GM23338 (cell line): ENCODE measurements at regions not wholly inside any gene's neighbourhood (a gene's known extent, or its start where the extent isn't known, plus 50 kb on each side); places are given as distances from the start of the nearest gene placed in this dataset.

Source experiments
- EZH2phosphoT487 ChIP-seq: fragments of 200-600 bp; sonication (generic); IDR thresholded peaks from one replicate; pipeline ENCODE4 v1.8.1; 2018; ENCODE audit warnings: antibody characterized with exemption; ENCODE audit not compliant: unreplicated experiment
- NANOG ChIP-seq: IDR thresholded peaks from 2 replicates; pipeline ENCODE4 v1.6.1; 2016; ENCODE audit warnings: antibody characterized with exemption, borderline replicate concordance
- ZNF331 ChIP-seq: fragments of 250-450 bp; sonication (Bioruptor Pico); IDR thresholded peaks from 2 replicates; pipeline ENCODE4 v1.5.0; 2020; ENCODE audit warnings: low read depth, mild to moderate bottlenecking, moderate library complexity
- TF ChIP-seq, protein P1 (sequence below): fragments of 250-450 bp; sonication (Bioruptor Pico); IDR thresholded peaks from 2 replicates; pipeline ENCODE4 v1.5.0; 2020; ENCODE audit warnings: mild to moderate bottlenecking, moderate library complexity
- TF ChIP-seq, protein P2 (sequence below): IDR thresholded peaks from 2 replicates; pipeline ENCODE4 v1.6.1; 2016; ENCODE audit warnings: antibody characterized with exemption
- TF ChIP-seq, protein P3 (sequence below): IDR thresholded peaks from one replicate; pipeline ENCODE4 v1.6.1; 2018; ENCODE audit warnings: antibody characterized with exemption; ENCODE audit not compliant: unreplicated experiment

DNA sequence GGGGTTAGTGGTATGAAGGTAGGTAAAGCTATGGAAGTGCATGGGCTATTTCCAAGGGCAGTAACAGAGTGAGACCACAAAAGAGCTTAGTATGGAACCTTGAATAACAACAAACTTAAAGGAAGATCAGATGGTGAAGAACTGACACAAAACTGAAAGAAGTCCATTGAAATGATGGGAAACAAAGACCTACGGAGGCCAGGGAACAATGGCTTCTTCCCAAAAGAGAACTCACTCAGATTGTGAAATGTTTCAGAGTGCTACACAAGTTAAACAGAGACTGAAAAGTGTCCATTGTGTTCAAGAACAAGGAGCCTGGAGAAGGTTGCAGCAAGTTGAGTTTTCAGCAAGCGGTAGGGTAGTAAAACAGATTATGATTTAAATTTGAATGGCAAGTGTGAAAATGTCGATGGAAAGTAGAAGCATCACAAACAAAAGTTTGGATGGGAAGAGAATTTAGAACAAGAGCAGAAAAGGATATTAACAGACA, 700.0 kb upstream of the NXPH2 start (continued):
- TF ChIP-seq, protein P1, sequence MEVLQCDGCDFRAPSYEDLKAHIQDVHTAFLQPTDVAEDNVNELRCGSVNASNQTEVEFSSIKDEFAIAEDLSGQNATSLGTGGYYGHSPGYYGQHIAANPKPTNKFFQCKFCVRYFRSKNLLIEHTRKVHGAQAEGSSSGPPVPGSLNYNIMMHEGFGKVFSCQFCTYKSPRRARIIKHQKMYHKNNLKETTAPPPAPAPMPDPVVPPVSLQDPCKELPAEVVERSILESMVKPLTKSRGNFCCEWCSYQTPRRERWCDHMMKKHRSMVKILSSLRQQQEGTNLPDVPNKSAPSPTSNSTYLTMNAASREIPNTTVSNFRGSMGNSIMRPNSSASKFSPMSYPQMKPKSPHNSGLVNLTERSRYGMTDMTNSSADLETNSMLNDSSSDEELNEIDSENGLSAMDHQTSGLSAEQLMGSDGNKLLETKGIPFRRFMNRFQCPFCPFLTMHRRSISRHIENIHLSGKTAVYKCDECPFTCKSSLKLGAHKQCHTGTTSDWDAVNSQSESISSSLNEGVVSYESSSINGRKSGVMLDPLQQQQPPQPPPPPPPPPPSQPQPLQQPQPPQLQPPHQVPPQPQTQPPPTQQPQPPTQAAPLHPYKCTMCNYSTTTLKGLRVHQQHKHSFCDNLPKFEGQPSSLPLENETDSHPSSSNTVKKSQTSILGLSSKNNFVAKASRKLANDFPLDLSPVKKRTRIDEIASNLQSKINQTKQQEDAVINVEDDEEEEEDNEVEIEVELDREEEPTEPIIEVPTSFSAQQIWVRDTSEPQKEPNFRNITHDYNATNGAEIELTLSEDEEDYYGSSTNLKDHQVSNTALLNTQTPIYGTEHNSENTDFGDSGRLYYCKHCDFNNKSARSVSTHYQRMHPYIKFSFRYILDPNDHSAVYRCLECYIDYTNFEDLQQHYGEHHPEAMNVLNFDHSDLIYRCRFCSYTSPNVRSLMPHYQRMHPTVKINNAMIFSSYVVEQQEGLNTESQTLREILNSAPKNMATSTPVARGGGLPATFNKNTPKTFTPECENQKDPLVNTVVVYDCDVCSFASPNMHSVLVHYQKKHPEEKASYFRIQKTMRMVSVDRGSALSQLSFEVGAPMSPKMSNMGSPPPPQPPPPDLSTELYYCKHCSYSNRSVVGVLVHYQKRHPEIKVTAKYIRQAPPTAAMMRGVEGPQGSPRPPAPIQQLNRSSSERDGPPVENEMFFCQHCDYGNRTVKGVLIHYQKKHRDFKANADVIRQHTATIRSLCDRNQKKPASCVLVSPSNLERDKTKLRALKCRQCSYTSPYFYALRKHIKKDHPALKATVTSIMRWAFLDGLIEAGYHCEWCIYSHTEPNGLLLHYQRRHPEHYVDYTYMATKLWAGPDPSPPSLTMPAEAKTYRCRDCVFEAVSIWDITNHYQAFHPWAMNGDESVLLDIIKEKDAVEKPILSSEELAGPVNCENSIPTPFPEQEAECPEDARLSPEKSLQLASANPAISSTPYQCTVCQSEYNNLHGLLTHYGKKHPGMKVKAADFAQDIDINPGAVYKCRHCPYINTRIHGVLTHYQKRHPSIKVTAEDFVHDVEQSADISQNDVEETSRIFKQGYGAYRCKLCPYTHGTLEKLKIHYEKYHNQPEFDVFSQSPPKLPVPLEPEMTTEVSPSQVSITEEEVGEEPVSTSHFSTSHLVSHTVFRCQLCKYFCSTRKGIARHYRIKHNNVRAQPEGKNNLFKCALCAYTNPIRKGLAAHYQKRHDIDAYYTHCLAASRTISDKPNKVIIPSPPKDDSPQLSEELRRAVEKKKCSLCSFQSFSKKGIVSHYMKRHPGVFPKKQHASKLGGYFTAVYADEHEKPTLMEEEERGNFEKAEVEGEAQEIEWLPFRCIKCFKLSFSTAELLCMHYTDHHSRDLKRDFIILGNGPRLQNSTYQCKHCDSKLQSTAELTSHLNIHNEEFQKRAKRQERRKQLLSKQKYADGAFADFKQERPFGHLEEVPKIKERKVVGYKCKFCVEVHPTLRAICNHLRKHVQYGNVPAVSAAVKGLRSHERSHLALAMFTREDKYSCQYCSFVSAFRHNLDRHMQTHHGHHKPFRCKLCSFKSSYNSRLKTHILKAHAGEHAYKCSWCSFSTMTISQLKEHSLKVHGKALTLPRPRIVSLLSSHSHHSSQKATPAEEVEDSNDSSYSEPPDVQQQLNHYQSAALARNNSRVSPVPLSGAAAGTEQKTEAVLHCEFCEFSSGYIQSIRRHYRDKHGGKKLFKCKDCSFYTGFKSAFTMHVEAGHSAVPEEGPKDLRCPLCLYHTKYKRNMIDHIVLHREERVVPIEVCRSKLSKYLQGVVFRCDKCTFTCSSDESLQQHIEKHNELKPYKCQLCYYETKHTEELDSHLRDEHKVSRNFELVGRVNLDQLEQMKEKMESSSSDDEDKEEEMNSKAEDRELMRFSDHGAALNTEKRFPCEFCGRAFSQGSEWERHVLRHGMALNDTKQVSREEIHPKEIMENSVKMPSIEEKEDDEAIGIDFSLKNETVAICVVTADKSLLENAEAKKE (CRISPR knock-in tag), result no peak
- no peak for TF ChIP-seq EZH2phosphoT487
- TF ChIP-seq, protein P2, sequence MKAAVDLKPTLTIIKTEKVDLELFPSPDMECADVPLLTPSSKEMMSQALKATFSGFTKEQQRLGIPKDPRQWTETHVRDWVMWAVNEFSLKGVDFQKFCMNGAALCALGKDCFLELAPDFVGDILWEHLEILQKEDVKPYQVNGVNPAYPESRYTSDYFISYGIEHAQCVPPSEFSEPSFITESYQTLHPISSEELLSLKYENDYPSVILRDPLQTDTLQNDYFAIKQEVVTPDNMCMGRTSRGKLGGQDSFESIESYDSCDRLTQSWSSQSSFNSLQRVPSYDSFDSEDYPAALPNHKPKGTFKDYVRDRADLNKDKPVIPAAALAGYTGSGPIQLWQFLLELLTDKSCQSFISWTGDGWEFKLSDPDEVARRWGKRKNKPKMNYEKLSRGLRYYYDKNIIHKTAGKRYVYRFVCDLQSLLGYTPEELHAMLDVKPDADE, result no peak
- TF ChIP-seq NANOG, result no peak
- TF ChIP-seq, protein P3, sequence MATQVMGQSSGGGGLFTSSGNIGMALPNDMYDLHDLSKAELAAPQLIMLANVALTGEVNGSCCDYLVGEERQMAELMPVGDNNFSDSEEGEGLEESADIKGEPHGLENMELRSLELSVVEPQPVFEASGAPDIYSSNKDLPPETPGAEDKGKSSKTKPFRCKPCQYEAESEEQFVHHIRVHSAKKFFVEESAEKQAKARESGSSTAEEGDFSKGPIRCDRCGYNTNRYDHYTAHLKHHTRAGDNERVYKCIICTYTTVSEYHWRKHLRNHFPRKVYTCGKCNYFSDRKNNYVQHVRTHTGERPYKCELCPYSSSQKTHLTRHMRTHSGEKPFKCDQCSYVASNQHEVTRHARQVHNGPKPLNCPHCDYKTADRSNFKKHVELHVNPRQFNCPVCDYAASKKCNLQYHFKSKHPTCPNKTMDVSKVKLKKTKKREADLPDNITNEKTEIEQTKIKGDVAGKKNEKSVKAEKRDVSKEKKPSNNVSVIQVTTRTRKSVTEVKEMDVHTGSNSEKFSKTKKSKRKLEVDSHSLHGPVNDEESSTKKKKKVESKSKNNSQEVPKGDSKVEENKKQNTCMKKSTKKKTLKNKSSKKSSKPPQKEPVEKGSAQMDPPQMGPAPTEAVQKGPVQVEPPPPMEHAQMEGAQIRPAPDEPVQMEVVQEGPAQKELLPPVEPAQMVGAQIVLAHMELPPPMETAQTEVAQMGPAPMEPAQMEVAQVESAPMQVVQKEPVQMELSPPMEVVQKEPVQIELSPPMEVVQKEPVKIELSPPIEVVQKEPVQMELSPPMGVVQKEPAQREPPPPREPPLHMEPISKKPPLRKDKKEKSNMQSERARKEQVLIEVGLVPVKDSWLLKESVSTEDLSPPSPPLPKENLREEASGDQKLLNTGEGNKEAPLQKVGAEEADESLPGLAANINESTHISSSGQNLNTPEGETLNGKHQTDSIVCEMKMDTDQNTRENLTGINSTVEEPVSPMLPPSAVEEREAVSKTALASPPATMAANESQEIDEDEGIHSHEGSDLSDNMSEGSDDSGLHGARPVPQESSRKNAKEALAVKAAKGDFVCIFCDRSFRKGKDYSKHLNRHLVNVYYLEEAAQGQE, result no peak
- TF ChIP-seq ZNF331, result no peak
